ENCODE measurements at regions not wholly inside any gene's neighbourhood (a gene's known extent, or its start where the extent isn't known, plus 50 kb on each side); places are given as distances from the start of the nearest gene placed in this dataset.

DNA sequence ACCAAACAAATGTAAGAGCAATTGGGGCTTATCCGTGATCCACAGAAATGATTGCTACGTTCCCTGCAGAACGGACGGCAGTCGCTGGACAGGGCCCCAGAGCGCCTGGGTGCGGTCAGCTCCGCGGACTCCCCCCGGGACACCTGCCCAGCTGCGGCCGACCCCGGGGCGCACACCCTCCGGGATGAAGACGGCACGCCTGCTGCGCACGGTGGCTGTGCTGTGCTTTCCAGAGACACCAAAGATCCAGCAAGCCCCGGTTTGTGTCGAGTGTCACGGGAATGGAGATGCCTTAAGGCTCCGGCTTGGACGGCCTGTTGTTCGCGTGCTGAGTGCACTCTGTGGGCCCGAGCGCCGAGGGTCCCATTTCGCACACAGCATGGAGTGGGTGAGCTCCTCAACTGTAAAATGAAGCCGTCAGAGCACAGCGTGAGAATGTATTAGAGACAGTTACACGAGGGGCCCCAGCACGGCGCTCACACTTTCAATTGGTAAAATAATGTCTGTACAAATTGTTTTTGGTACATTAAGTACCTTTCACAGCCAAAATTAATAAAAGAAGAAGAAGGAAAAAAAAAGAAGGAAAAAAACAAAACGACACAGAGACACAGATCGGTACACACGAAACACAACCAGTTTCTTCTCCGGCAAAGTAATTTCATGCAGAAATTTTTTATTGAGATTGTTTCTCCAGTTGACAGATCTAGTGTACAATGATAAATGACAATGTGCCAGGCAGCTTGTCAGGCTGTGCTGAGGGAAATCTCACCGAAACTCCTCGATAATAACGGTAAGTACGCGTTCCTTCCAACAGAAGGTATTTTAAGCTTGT, 615.8 kb upstream of the SALL3 start:
- ATAC-seq (ENCODE audit: low FRiP score): no peak
- TF ChIP-seq, protein P1, sequence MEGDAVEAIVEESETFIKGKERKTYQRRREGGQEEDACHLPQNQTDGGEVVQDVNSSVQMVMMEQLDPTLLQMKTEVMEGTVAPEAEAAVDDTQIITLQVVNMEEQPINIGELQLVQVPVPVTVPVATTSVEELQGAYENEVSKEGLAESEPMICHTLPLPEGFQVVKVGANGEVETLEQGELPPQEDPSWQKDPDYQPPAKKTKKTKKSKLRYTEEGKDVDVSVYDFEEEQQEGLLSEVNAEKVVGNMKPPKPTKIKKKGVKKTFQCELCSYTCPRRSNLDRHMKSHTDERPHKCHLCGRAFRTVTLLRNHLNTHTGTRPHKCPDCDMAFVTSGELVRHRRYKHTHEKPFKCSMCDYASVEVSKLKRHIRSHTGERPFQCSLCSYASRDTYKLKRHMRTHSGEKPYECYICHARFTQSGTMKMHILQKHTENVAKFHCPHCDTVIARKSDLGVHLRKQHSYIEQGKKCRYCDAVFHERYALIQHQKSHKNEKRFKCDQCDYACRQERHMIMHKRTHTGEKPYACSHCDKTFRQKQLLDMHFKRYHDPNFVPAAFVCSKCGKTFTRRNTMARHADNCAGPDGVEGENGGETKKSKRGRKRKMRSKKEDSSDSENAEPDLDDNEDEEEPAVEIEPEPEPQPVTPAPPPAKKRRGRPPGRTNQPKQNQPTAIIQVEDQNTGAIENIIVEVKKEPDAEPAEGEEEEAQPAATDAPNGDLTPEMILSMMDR (IDR thresholded peaks at IDR 0.05): no peak
- DNase-seq (ENCODE audit: low spot score): no peak

DNA sequence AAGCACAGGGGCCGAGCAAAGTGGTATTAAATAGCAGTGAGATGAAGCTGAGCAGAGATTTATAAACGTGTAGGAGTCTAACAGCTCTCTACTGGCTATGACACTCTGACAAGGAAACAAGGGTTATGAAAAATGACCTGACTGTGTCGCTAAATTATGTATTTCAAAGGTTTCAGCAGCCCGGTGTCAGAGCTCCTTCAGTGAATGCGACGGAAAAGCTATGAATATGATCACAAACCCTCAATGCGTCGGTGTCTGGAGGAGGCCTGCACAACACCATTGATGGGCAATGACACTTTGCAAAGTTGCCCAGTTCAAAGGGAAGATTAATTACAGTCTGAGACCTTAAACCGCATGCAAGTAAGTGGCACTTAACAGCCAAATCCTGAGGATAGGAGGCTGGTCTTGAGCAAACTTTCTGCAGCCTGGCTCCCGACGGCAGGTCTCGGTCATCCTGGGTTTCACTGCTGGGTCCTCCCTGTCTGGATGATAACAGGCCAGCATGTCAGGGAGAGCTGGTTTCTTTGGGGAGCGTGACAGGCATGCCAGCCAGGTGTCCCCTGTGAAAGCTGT, 615.1 kb upstream of the SALL3 start:
- DNase-seq (ENCODE audit: low spot score) (no peak), ATAC-seq (ENCODE audit: low FRiP score) (no peak)
- TF ChIP-seq, protein P1 (IDR thresholded peaks at IDR 0.05): no peak

DNA sequence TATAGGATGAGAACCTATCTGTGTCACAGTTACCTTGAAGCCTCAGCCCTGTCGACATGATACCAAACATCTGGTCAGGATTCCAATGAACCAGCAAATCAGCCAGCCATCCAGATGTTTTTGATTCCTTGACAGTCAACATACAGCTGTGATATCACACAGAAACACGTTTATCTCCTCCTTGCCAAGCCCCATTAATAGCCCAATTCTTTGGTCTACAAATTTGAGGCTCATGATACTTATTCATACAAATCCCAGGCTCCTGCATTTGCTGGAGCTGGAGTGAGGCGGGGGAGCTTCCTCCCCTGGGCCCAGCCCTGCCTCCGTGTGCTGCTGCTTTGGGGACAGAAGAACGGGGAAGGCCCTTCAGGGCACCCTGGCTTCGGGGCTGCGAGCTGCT, 611.6 kb upstream of the SALL3 start:
- ATAC-seq (ENCODE audit: low FRiP score) (no peak), DNase-seq (ENCODE audit: low spot score) (no peak)
- TF ChIP-seq, protein P1 (IDR thresholded peaks at IDR 0.05): no peak

DNA sequence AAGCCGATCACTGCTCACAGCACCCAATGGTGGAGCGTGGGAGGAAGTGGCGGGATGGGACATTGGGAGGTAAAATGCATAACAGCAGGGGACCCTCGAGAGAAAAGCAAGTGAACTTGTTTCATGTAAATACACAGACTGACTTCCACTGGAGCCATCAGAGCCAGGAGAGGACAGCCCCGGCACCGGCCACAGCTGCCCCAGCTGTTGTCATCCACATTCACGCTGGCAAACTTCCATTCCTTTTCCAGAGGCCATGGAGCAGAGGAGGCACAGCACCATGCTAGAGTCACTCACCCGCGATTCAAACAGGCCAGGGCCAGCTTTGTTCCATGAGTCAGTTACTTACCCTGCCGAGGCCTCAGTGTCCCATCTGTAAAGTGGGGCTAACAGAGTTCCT, 610.9 kb upstream of the SALL3 start:
- DNase-seq (ENCODE audit: low spot score): no peak

DNA sequence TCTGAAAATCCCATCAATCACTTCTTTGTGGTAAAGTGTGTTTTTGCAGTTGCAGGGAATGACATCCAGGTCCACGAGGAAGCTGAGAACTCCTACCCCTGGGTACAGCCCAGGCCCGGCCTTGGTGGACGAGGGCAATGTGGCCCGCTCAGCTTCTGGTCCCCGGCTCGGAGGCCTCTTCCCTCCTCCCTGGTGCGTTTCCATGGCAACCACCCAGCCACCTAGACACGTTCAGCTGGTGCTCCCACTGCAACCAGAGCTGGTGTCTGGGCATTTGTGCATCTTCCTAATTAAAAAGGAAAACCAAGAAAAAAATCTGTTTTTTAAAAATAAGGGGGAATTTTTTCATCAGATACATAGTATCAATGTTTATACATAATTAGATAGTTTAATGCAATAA, 603.6 kb upstream of the SALL3 start:
- ATAC-seq (ENCODE audit: low FRiP score): no peak
- DNase-seq (ENCODE audit: low spot score): no peak
- TF ChIP-seq, protein P1 (IDR thresholded peaks at IDR 0.05): no peak

More for the DNA sequence above, 610.9 kb upstream of the SALL3 start:
- no peak for ATAC-seq (ENCODE audit: low FRiP score)
- TF ChIP-seq, protein P1 (IDR thresholded peaks at IDR 0.05): no peak

DNA sequence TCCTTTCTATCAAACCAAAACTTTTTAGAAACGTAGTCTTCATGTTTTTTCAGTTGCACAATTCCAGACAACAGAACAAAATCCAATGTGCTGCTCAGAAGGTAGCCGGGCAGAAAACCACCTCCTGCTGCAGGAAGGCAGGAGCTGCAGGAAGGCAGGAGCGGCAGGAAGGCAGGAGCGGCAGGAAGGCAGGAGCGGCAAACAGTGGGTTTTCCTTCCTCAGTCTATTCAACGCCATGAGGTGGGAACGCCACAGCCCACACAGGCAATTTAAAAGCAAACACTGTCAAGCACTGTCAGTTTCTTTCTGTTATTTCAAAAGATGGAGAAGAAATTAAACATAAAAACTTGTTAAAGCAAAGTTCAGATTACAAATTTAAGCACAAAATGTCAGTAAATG, 601.2 kb upstream of the SALL3 start:
- ATAC-seq (ENCODE audit: low FRiP score) (no peak), DNase-seq (ENCODE audit: low spot score) (no peak)
- TF ChIP-seq, protein P1 (IDR thresholded peaks at IDR 0.05): no peak

DNA sequence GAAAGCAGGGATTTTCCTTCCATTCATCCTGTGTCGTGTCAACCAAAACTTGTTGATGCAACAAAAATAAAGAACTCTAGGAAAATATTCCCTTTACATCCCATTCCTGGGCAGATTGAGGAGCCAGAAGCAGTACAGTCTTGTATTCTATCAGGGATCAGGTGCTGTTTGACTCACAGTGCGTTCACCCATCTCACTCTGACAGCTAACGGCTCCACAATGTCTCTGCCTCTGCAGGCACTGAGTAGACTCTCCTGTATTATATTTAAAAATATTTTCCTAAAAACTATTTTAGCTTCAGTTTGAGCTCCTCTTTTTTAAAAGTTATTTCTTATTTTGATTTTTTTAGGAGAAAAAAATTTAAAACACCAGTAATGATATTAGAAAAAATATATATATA, 600.6 kb upstream of the SALL3 start:
- DNase-seq (ENCODE audit: low spot score): no peak
- TF ChIP-seq, protein P1 (IDR thresholded peaks at IDR 0.05): no peak
- ATAC-seq (ENCODE audit: low FRiP score): no peak

Data from omental fat pad (tissue), 3 donors.